ENCODE measurements at regions not wholly inside any gene's neighbourhood (a gene's known extent, or its start where the extent isn't known, plus 50 kb on each side); places are given as distances from the start of the nearest gene placed in this dataset.

DNA sequence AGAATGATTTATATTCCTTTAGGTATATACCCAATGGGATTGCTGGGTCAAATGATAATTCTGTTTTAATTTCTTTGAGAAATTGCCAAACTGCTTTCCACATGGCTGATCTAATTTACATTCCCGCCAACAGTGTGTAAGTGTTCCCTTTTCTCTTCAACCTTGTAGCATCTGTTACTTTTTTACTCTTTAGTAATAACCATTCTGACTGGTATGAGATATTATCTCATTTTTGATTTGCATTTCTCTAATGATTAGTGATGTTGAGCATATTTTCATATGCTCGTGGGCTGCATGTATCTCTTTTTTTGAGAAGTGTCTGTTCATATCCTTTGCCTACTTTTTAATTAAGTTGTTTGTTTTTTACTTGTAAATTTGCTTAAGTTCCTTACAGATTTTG lies 1264.2 kb downstream of the OTOL1 start:
- no peak overlapping the region for H3K4me3 ChIP-seq (replicated peaks in 1 of 2; ENCODE audit: low read depth in 1 of 2, low read length in 2 of 2)
- BruUV-seq (replicated peaks) = no TSS peak
- no peak for TF ChIP-seq ELF1 (IDR thresholded peaks at IDR 0.05; ENCODE audit: borderline replicate concordance, low read depth)
- TF ChIP-seq, protein P1, sequence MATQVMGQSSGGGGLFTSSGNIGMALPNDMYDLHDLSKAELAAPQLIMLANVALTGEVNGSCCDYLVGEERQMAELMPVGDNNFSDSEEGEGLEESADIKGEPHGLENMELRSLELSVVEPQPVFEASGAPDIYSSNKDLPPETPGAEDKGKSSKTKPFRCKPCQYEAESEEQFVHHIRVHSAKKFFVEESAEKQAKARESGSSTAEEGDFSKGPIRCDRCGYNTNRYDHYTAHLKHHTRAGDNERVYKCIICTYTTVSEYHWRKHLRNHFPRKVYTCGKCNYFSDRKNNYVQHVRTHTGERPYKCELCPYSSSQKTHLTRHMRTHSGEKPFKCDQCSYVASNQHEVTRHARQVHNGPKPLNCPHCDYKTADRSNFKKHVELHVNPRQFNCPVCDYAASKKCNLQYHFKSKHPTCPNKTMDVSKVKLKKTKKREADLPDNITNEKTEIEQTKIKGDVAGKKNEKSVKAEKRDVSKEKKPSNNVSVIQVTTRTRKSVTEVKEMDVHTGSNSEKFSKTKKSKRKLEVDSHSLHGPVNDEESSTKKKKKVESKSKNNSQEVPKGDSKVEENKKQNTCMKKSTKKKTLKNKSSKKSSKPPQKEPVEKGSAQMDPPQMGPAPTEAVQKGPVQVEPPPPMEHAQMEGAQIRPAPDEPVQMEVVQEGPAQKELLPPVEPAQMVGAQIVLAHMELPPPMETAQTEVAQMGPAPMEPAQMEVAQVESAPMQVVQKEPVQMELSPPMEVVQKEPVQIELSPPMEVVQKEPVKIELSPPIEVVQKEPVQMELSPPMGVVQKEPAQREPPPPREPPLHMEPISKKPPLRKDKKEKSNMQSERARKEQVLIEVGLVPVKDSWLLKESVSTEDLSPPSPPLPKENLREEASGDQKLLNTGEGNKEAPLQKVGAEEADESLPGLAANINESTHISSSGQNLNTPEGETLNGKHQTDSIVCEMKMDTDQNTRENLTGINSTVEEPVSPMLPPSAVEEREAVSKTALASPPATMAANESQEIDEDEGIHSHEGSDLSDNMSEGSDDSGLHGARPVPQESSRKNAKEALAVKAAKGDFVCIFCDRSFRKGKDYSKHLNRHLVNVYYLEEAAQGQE (IDR thresholded peaks at IDR 0.05; ENCODE audit: low read depth) = no peak
- TF ChIP-seq POLR2AphosphoS5 (IDR thresholded peaks at IDR 0.05; ENCODE audit: low read depth, low read length) = no peak
- no peak overlapping the region for H3K9ac ChIP-seq (ENCODE audit: low read length)
- H3K9me2 ChIP-seq (ENCODE audit: insufficient read depth) = peaks cover 3% of the 10 kb centered on the region; the same call in 1 of the 2 replicates
- H3K27me3 ChIP-seq (ENCODE audit: insufficient read depth, low read length) = no peaks in the 10 kb centered on the region
- H3K27ac ChIP-seq (ENCODE audit: low read depth, low read length) = no peak overlapping the region
- no peaks in the 10 kb centered on the region for H3K9me3 ChIP-seq (ENCODE audit: control insufficient read depth in 1 of 2, insufficient read depth in 1 of 2, low read depth in 1 of 2, low read length in 2 of 2)
- H3K36me3 ChIP-seq (ENCODE audit: control insufficient read depth in 1 of 2, insufficient read depth in 2 of 2, low read length in 2 of 2) = no peaks in the 10 kb centered on the region
- POLR2A ChIA-PET = no interaction called here
- intact Hi-C loops (cut with micrococcal nuclease) = no loop called here
- ATAC-seq (no peak), DNase-seq (ENCODE audit: low read depth, low spot score) (no peak)
- no peaks in the 10 kb centered on the region for H3K79me2 ChIP-seq (ENCODE audit: insufficient read depth, low read length)
- RAD21 ChIA-PET (ENCODE audit: low non-redundant PET in 1 of 2, low total read pairs in 2 of 2, uncharacterized antibody in 2 of 2, unreplicated experiment in 2 of 2) = no interaction called here
- CTCF ChIA-PET = no interaction called here
- no peak overlapping the region for H2AFZ ChIP-seq (ENCODE audit: low read depth, low read length, poor library complexity, severe bottlenecking)
- no peaks in the 10 kb centered on the region; the same call in 1 of the 2 replicates for H4K20me1 ChIP-seq (ENCODE audit: insufficient read depth)
- H3K4me1 ChIP-seq (ENCODE audit: control insufficient read depth in 1 of 2, insufficient read depth in 2 of 2, low read length in 2 of 2) = no peaks in the 10 kb centered on the region
- H3K4me2 ChIP-seq (ENCODE audit: low read length) = no peak overlapping the region

DNA sequence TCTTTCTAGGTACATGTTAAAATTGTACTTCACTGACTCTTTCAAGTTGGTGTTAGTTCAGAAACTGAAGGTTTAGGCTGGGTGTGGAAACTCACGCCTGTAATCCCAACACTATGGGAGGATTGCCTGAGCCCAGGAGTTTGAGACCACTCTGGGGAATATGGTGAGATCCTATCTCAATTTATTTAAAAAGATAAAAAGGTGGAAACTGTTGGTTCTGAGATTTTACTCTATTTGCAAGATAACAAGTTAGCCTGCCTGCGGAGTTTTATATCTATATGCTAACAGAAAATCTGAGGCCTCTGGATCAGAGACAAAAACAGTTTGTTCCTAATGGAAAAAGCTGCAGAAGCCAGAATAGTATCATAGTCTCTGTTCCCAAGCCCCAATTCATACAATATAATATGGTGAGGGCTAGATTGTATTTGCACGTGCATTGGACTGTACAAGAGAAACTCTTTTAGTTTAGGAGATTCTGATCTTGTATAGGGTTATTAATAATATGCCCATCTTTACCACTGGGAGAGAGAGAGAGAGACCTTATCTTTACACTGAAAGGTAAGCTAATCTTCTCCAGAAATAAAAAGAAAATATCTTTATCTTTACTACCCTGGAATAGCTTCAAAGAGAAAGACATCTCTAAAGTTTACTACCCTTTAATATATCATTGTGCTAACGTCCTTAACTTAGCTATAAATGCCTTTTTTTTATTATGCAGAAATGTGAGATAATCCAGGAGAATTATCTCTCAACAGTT lies 1267.6 kb downstream of the OTOL1 start:
- CTCF ChIA-PET = no interaction called here

More for the DNA sequence above, 1267.6 kb downstream of the OTOL1 start:
- Histone ChIP-seq H3K79me2 (ENCODE audit: insufficient read depth, low read length) (no peaks in the 10 kb centered on the region), H3K4me2 (ENCODE audit: low read length) (no peak overlapping the region), H3K9ac (ENCODE audit: low read length) (no peak overlapping the region), H3K36me3 (ENCODE audit: control insufficient read depth in 1 of 2, insufficient read depth in 2 of 2, low read length in 2 of 2) (no peaks in the 10 kb centered on the region), H3K27me3 (ENCODE audit: insufficient read depth, low read length) (no peaks in the 10 kb centered on the region), H3K9me3 (ENCODE audit: control insufficient read depth in 1 of 2, insufficient read depth in 1 of 2, low read depth in 1 of 2, low read length in 2 of 2) (no peaks in the 10 kb centered on the region), H3K27ac (ENCODE audit: low read depth, low read length) (no peak overlapping the region), H4K20me1 (ENCODE audit: insufficient read depth) (no peaks in the 10 kb centered on the region), H2AFZ (ENCODE audit: low read depth, low read length, poor library complexity, severe bottlenecking) (no peak overlapping the region), H3K4me3 (replicated peaks in 1 of 2; ENCODE audit: low read depth in 1 of 2, low read length in 2 of 2) (no peak overlapping the region), H3K4me1 (ENCODE audit: control insufficient read depth in 1 of 2, insufficient read depth in 2 of 2, low read length in 2 of 2) (peaks cover 0 to under 1% of the 10 kb centered on the region in 2 experiments; a peak in 1 of 4 replicates), H3K9me2 (ENCODE audit: insufficient read depth) (no peaks in the 10 kb centered on the region)
- intact Hi-C loops (cut with micrococcal nuclease) = no loop called here
- ATAC-seq (no peak), DNase-seq (ENCODE audit: low read depth, low spot score) (no peak)
- TF ChIP-seq EZH2 (IDR thresholded peaks at IDR 0.05) = no peak
- no peak for TF ChIP-seq ZFX (IDR thresholded peaks at IDR 0.05)
- TF ChIP-seq, protein P2, sequence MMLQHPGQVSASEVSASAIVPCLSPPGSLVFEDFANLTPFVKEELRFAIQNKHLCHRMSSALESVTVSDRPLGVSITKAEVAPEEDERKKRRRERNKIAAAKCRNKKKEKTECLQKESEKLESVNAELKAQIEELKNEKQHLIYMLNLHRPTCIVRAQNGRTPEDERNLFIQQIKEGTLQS (IDR thresholded peaks at IDR 0.05) = no peak
- no peak for TF ChIP-seq EZH2phosphoT487 (IDR thresholded peaks at IDR 0.05; ENCODE audit: borderline replicate concordance)
- TF ChIP-seq ZNF274 (IDR thresholded peaks at IDR 0.05; ENCODE audit: low read depth, low read length) = no peak
- TF ChIP-seq YY1 (IDR thresholded peaks at IDR 0.05; ENCODE audit: extremely low read depth, insufficient replicate concordance, low read depth, low read length) = no peak
- no peak for TF ChIP-seq EGR1 (IDR thresholded peaks at IDR 0.05; ENCODE audit: low read depth)
- TF ChIP-seq JUND (IDR thresholded peaks at IDR 0.05) = no peak
- RAD21 ChIA-PET (ENCODE audit: low non-redundant PET in 1 of 2, low total read pairs in 2 of 2, uncharacterized antibody in 2 of 2, unreplicated experiment in 2 of 2) = no interaction called here
- BruUV-seq (replicated peaks) = no TSS peak
- POLR2A ChIA-PET = no interaction called here

Data from HCT116 (cell line).